ENCODE measurements at regions not wholly inside any gene's neighbourhood (a gene's known extent, or its start where the extent isn't known, plus 50 kb on each side); places are given as distances from the start of the nearest gene placed in this dataset.

- Histone ChIP-seq H3K4me2 (ENCODE audit: insufficient read depth, insufficient read length, low read length) (no peak overlapping the region), H2BK15ac (ENCODE audit: low read depth, low read length) (no peak overlapping the region), H3K14ac (ENCODE audit: insufficient read depth, low read length) (0 out of 2 replicates have a peak overlapping the region, but pooled peaks have one; percentile 4), H3K9ac (ENCODE audit: extremely low read depth, insufficient read length, low read length) (no peak overlapping the region), H3T11ph (ENCODE audit: low read length) (no peak overlapping the region), H3K23me2 (ENCODE audit: insufficient read length, low read depth, low read length, poor library complexity, severe bottlenecking) (no peaks in the 10 kb centered on the region), H3K79me1 (ENCODE audit: insufficient read depth, low read depth, low read length, poor library complexity, severe bottlenecking) (no peaks in the 10 kb centered on the region), H3K9me3 (ENCODE audit: control insufficient read depth, low read depth, low read length) (no peaks in the 10 kb centered on the region), H3K27me3 (ENCODE audit: insufficient read depth, low read length) (no peaks in the 10 kb centered on the region), H3K23ac (ENCODE audit: insufficient read length, low read depth, low read length) (no peak overlapping the region), H3K79me2 (ENCODE audit: insufficient read depth, low read length) (no peaks in the 10 kb centered on the region), H2AK5ac (ENCODE audit: insufficient read length, low read length) (no peak overlapping the region), H4K20me1 (ENCODE audit: control insufficient read depth, insufficient read depth, insufficient read length) (no peaks in the 10 kb centered on the region), H2AFZ (ENCODE audit: low read length) (no peak overlapping the region), H2BK120ac (ENCODE audit: low read depth, low read length, poor library complexity, severe bottlenecking) (no peak overlapping the region), H2BK12ac (ENCODE audit: insufficient read length, low read depth, low read length) (no peak overlapping the region), H3K4me1 (ENCODE audit: insufficient read depth, low read length) (peaks cover 3% of the 10 kb centered on the region; the same call in 1 of the 2 replicates), H3K27ac (ENCODE audit: insufficient read length, low read depth, low read length) (no peak overlapping the region), H2BK20ac (ENCODE audit: low read depth, low read length, poor library complexity, severe bottlenecking) (no peak overlapping the region), H4K91ac (ENCODE audit: insufficient read length, low read depth, low read length) (no peak overlapping the region), H4K5ac (ENCODE audit: insufficient read length, low read depth, low read length) (no peak overlapping the region), H4K8ac (replicated peaks; ENCODE audit: insufficient read length, low read depth, low read length) (no peak overlapping the region), H2BK5ac (ENCODE audit: insufficient read length, low read length) (no peak overlapping the region), H3K56ac (ENCODE audit: insufficient read length, low read depth, low read length) (no peak overlapping the region), H3K18ac (ENCODE audit: insufficient read length, low read depth, low read length) (no peak overlapping the region), H3K4ac (ENCODE audit: low read depth, low read length) (no peak overlapping the region)
- Mint-ChIP-seq H3K27ac (peak overlapping the region in 1 of 3 experiments; percentile 82; a peak in 3 of 7 replicates), H3K4me3 (no peak overlapping the region), H3K36me3 (ENCODE audit: insufficient read depth in 1 of 3, low read depth in 3 of 3) (no peaks in the 10 kb centered on the region), H3K9me3 (no peaks in the 10 kb centered on the region), H3K27me3 (ENCODE audit: low read depth) (no peaks in the 10 kb centered on the region), H3K4me1 (peaks cover 44 to 53% of the 10 kb centered on the region in 2 experiments)
- no CpG with 5 or more reads among the region's 6 CpGs for WGBS (ENCODE audit: extremely low coverage, insufficient read length, low lambda C conversion rate)
- TF ChIP-seq CTCF (conservative IDR thresholded peaks at IDR 0.05), result no peak
- no peak for DNase-seq
Observed at GRCh38 chr4:174403177-174403543, 119.1 kb downstream of the HPGD start.

Data from H9 (cell line).